IPS-20b (cell line): ENCODE measurements at regions not wholly inside any gene's neighbourhood (a gene's known extent, or its start where the extent isn't known, plus 50 kb on each side); places are given as distances from the start of the nearest gene placed in this dataset.

Experiments
- H3K27ac ChIP-seq: one replicate; pipeline ENCODE4 v1.5.1; 2013; ENCODE audit warnings: low read length
- H3K27me3 ChIP-seq: 2 replicates; pipeline ENCODE4 v1.6.1; 2013; ENCODE audit warnings: mild to moderate bottlenecking, low read length, inconsistent platforms; ENCODE audit not compliant: insufficient read depth
- H3K36me3 ChIP-seq: 2 replicates; pipeline ENCODE4 v1.6.1; 2013; ENCODE audit warnings: low read depth, mild to moderate bottlenecking, inconsistent platforms, low read length, moderate library complexity; ENCODE audit not compliant: insufficient read depth
- H3K4me1 ChIP-seq: 2 replicates; pipeline ENCODE4 v1.6.1; 2013; ENCODE audit warnings: mild to moderate bottlenecking, control low read depth, inconsistent platforms, low read length, moderate library complexity; ENCODE audit not compliant: insufficient read depth
- H3K4me3 ChIP-seq: 2 replicates; pipeline ENCODE4 v1.5.1; 2013; ENCODE audit warnings: mild to moderate bottlenecking, low read length, inconsistent platforms
- H3K9ac ChIP-seq: 2 replicates; pipeline ENCODE4 v1.6.1; 2013; ENCODE audit warnings: low read depth, mild to moderate bottlenecking, inconsistent platforms, low read length, moderate library complexity
- H3K9me3 ChIP-seq: 2 replicates; pipeline ENCODE4 v1.6.1; 2013; ENCODE audit warnings: mild to moderate bottlenecking, low read depth, low read length, inconsistent platforms; ENCODE audit not compliant: insufficient read depth

DNA sequence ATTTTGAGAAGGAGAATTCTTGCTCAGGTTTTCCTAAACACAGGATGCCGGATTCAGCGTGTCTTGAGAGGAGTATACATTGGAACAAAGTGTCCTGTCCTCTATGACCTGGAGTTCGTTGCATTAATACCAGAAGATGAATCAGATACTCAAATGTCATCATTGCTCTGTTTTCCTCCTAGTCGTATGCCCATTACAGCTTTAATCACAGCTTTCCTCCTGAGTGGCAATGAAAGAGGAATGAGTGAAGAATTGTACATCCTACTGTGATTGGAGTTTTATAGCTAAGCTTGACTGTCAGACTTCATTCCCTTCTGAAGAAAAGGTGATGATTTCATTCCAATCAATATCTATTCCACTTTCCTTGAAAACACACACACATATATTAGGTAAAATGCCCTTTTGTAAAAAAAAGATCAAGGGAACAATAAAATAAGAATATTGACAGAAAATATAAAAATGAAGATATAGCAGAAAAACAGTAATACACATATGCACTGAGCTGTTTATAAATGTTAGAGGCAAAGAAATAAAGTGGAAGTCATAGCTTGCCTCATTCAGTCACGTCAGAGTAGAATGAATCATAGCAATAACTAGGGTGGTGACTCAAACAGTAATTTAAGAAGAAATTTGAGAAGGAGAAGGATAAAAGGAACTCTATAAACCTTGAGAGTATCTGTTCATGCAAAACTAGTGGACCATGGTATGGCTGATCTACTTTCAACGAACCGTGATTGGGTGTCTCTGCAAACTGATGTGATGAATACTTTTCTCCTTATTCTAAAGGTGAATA is 501.5 kb downstream of the SUCLA2 start:
- Histone ChIP-seq H3K9me3 (no peaks in the 10 kb centered on the region), H3K27ac (no peak overlapping the region), H3K27me3 (no peaks in the 10 kb centered on the region), H3K36me3 (no peaks in the 10 kb centered on the region), H3K4me3 (no peak overlapping the region), H3K9ac (no peak overlapping the region), H3K4me1 (no peaks in the 10 kb centered on the region)

DNA sequence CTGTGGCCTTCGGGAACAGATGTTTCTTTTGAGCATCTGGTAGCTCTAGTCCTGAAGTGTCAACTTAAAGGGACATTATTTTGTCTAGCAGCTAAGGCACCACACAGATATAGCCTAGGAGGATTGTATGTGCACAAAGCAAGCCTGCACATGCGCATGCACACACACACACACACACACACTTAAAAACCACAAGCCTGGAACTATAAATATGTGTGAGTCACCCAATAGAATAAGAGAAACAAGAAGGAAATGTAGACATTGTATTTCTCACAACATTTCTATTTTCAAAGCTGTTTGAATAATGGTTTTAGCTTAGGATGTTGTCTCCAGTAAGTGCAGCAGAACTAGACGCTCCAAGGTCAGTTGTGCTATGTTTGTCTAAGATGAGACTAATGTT is 516.5 kb downstream of the SUCLA2 start:
- no peaks in the 10 kb centered on the region for H3K36me3 ChIP-seq
- no peaks in the 10 kb centered on the region for H3K27me3 ChIP-seq
- no peaks in the 10 kb centered on the region for H3K9me3 ChIP-seq
- H3K4me1 ChIP-seq = no peaks in the 10 kb centered on the region
- no peak overlapping the region for H3K27ac ChIP-seq
- H3K9ac ChIP-seq = no peak overlapping the region
- no peak overlapping the region for H3K4me3 ChIP-seq

DNA sequence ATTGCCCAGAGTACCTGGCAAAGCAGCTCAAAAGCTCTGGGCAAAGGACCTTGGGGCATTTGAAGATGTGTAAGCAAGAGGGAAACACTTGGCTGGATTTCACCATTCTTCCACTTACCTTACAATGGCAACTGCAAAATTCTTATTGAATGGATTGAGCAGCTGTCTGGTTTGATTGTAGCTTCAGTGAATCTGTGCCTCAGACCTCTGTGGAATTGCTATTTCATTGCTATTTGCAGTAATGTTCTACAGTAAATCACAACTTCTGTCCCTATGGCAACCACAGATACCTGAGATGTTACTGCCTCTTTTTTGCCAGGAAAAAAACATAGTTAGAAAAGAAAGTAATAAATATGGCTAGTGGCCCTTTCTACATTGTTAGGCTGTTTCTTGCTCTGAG is 519.5 kb downstream of the SUCLA2 start:
- Histone ChIP-seq H3K27me3 (no peaks in the 10 kb centered on the region), H3K4me1 (no peaks in the 10 kb centered on the region), H3K27ac (no peak overlapping the region), H3K36me3 (no peaks in the 10 kb centered on the region), H3K9me3 (no peaks in the 10 kb centered on the region), H3K4me3 (no peak overlapping the region), H3K9ac (no peak overlapping the region)

DNA sequence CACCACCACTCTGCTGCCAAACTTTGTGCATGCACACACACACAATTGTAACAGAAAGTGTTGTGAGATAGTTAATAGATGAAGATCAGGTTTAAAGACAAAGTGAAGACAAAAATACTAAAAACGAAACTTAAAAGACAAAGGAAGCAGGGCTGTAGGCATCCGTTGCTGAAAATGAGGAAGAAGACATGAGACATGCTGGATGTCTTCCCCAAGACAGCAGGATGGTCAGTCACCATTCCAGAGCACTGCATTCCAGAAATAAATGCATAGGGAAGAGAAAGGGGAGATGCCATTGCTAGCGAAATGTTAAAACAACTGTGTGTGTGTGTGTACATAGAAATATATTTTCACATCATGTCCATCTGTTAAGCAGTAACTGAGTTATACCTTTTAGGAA is 520.1 kb downstream of the SUCLA2 start:
- Histone ChIP-seq H3K4me3 (no peak overlapping the region), H3K27me3 (no peaks in the 10 kb centered on the region), H3K9ac (no peak overlapping the region), H3K9me3 (no peaks in the 10 kb centered on the region), H3K36me3 (no peaks in the 10 kb centered on the region), H3K4me1 (no peaks in the 10 kb centered on the region), H3K27ac (no peak overlapping the region)

DNA sequence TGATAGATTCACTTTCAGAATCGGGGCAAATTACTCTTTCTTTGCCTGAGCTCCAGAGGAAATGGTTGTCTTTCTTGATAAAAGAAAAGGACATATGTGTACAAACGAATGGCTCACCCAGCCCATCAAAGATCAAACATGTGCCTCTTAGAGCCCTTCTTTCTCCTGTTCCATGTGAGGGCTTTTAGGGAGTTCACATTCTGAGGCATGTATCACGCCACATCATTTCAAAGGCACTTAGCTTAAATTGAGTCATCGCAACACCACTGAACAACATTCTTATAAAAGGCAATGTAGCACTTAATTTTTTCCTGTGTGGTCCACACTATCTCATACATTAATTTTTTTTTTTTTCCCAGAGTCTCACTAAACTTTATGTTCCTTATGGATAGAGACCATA is 521.0 kb downstream of the SUCLA2 start:
- Histone ChIP-seq H3K36me3 (no peaks in the 10 kb centered on the region), H3K9ac (no peak overlapping the region), H3K27me3 (no peaks in the 10 kb centered on the region), H3K27ac (no peak overlapping the region), H3K4me1 (no peaks in the 10 kb centered on the region), H3K9me3 (no peaks in the 10 kb centered on the region), H3K4me3 (no peak overlapping the region)

DNA sequence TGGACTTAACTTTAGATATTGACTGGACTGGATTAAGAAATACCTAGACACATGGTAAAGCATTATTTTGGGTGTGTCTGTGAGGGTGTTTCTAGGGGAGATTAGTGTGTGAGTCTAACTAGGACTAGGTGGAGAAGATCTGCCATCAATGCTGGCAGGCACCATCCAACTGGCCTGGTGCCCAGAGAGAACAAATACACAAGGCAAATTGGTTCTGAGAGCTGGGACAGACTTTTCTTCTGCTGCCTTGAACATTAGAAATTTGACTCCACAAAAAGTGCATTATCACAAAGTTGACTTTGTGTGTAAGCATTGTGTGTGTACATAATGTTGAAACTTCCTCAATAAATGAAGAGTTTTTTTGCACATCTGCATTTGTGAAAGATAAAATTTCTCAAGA is 522.1 kb downstream of the SUCLA2 start:
- H3K36me3 ChIP-seq = no peaks in the 10 kb centered on the region
- H3K9ac ChIP-seq = no peak overlapping the region
- H3K27me3 ChIP-seq = no peaks in the 10 kb centered on the region
- no peaks in the 10 kb centered on the region; the same call in 1 of the 2 replicates for H3K4me1 ChIP-seq
- no peak overlapping the region for H3K27ac ChIP-seq
- no peaks in the 10 kb centered on the region for H3K9me3 ChIP-seq
- no peak overlapping the region for H3K4me3 ChIP-seq

DNA sequence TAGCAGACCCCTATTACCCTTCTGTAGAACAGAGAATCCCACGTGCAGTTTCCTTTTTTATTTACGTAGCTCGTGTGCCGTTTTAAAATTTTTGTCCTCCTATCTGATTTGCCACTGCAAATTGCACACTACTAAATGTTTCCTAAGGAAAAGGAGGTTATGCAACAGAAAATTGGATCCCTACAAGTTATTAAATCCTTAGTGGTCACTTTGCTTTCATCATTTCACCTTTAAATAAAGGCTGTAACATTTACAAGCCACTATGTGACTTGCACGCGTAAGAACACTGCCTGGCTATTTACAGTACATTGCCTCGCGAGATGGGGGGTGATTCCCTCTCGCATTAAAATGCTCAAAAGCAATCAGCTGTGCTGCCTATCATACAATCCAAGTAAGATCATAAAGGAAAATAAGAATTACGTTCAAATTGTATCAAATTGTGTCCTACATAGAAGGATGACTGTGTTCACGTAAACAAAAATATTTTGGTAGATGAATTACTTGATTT is 525.6 kb downstream of the SUCLA2 start:
- Histone ChIP-seq H3K4me1 (peaks cover 8% of the 10 kb centered on the region), H3K27me3 (peaks cover 15% of the 10 kb centered on the region), H3K9ac (no peak overlapping the region), H3K27ac (no peak overlapping the region), H3K36me3 (no peaks in the 10 kb centered on the region), H3K9me3 (no peaks in the 10 kb centered on the region), H3K4me3 (no peak overlapping the region)

DNA sequence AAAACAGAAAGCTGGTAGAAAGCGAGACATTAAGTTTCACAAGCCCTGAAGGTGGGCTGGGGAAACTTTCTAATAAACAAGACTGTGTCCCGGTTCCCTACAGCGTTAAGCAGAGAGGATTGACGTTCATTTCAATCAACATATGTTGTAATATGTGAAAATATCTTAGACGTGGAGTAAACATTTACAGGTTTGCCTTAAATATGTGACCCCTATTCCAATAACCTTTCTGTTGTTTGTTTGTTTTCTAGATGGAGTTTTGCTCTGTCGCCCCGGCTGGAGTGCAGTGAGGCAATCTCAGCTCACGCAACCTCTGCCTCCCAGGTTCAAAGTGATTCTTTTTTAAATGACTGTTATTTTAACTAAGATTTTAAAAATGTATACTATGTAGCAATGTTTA is 526.2 kb downstream of the SUCLA2 start:
- H3K9ac ChIP-seq = no peak overlapping the region
- no peak overlapping the region for H3K4me3 ChIP-seq
- peaks cover 8% of the 10 kb centered on the region for H3K4me1 ChIP-seq
- H3K27ac ChIP-seq = no peak overlapping the region
- H3K9me3 ChIP-seq = no peaks in the 10 kb centered on the region
- peaks cover 16% of the 10 kb centered on the region for H3K27me3 ChIP-seq
- no peaks in the 10 kb centered on the region for H3K36me3 ChIP-seq

DNA sequence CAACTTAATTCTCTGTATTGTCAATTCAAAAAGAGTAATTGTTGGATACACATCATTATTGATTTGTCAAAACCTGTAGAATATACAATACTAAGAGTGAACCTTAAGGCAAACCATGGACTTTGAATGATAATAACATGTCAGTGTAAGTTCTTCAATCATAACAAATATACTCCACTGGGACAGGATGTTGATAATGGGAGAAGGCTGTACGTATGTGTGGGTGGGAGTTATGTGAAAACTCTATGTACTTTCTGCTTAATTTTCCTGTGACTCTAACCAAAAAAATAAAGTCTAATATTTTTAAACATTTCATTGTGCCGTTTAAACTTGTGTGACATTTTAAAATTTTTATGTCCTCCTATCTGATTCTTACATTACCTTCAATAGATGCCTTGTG is 526.7 kb downstream of the SUCLA2 start:
- H3K9ac ChIP-seq = no peak overlapping the region

DNA sequence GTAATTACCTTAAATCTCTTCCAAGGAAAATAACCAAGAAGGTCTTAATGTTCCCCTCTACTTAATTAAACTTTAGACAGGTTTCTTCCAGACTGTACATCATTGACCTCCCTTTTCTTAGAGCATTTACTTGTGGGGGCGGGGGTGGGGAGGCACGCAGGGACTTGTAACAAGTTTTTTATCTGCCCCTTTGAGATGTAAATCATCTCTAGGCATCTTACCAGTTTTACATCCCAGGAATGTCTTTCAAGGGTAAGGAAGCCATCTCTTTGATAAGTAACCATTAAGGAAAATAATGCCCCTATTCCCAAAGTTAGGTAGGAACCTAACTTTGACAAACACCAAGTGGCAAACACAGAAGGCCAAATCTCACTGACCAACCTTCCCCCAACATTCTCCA is 528.6 kb downstream of the SUCLA2 start:
- Histone ChIP-seq H3K4me3 (0 out of 2 replicates have a peak overlapping the region, but pooled peaks have one; percentile 23), H3K36me3 (no peaks in the 10 kb centered on the region), H3K9me3 (no peaks in the 10 kb centered on the region), H3K4me1 (peaks cover 8% of the 10 kb centered on the region), H3K27ac (no peak overlapping the region), H3K9ac (no peak overlapping the region), H3K27me3 (peaks cover 16% of the 10 kb centered on the region)

More for the DNA sequence above, 526.7 kb downstream of the SUCLA2 start:
- Histone ChIP-seq H3K4me3 (no peak overlapping the region), H3K27me3 (peaks cover 16% of the 10 kb centered on the region), H3K9me3 (no peaks in the 10 kb centered on the region), H3K36me3 (no peaks in the 10 kb centered on the region), H3K27ac (no peak overlapping the region), H3K4me1 (peaks cover 8% of the 10 kb centered on the region)

DNA sequence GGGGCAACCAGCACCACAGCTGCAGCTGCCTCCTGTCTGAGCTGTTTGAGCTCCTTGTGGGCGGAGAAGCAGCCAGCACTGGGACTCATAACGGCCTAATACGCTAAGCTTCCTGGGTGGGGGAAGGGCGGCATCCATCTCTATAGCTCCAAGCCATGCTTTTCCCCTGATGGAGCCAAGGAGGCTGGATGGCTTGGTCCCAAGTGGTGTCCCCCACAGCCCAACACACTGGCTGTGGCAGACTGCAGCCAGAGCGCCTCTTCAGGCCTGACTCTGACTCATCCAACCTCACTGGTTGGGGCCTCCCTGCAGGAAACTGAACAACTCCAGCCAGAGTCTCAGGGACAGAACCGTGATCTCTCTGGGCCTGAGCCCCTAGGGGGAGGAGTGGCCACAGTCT is 537.3 kb downstream of the SUCLA2 start:
- H3K4me1 ChIP-seq = peaks cover 11% of the 10 kb centered on the region; the same call in 1 of the 2 replicates

DNA sequence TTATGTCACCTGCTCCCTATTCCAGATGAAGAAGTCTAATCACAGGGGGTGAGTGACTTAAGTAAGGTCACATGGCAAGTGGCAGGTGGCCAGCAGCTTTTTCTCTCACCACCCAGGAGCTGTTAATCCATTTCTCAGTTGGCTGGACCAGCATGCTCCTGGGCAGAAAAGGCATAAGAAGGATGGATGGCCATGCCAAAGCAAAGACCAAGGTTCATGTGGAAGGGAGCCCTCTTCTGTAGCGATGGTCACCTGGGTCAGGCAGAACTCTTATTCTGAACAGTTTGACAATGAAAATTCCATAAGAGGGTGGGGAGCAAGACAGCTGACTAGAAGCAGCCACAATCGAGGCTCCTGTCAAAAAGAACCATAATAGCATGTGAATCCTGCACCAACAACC is 538.1 kb downstream of the SUCLA2 start:
- no peak overlapping the region for H3K9ac ChIP-seq
- no peaks in the 10 kb centered on the region for H3K9me3 ChIP-seq
- H3K27me3 ChIP-seq = no peaks in the 10 kb centered on the region
- H3K36me3 ChIP-seq = no peaks in the 10 kb centered on the region
- H3K4me1 ChIP-seq = peaks cover 11% of the 10 kb centered on the region; the same call in 1 of the 2 replicates
- no peak overlapping the region for H3K4me3 ChIP-seq
- no peak overlapping the region for H3K27ac ChIP-seq

More for the DNA sequence above, 537.3 kb downstream of the SUCLA2 start:
- H3K27me3 ChIP-seq = no peaks in the 10 kb centered on the region
- no peaks in the 10 kb centered on the region for H3K9me3 ChIP-seq
- no peak overlapping the region for H3K9ac ChIP-seq
- no peaks in the 10 kb centered on the region for H3K36me3 ChIP-seq
- H3K4me3 ChIP-seq = no peak overlapping the region
- H3K27ac ChIP-seq = no peak overlapping the region
